Right cardiac atrium (tissue), 5 donors: ENCODE measurements at regions not wholly inside any gene's neighbourhood (a gene's known extent, or its start where the extent isn't known, plus 50 kb on each side); places are given as distances from the start of the nearest gene placed in this dataset.
"Not testable (repeated sequence)": the region's sequence is repeated elsewhere in the genome, so short reads cannot be mapped to it uniquely, and the experiment has no call there.

Experiments
- ATAC-seq, 2 donors: fragments of 200-7000 bp; cut with Tn5 transposase; one replicate each; pipeline versions ENCODE4 v1.8.0 to v1.9.1; 2020; ENCODE audit warnings: moderate library complexity in 2 of 2, mild to moderate bottlenecking in 1 of 2
- DNase-seq, 3 donors: peaks; one replicate each; pipeline ENCODE4 v3.0.0-alpha.2; 2020
- H3K27ac ChIP-seq: one replicate; pipeline ENCODE4 v1.5.1; 2013; ENCODE audit warnings: mild to moderate bottlenecking, low read length, control low read depth, moderate library complexity
- H3K27me3 ChIP-seq: one replicate; pipeline ENCODE4 v1.6.1; 2013; ENCODE audit not compliant: control insufficient read depth, insufficient read depth
- H3K4me1 ChIP-seq: one replicate; pipeline ENCODE4 v1.6.1; 2013; ENCODE audit warnings: low read length; ENCODE audit not compliant: control insufficient read depth, insufficient read depth
- H3K4me3 ChIP-seq: one replicate; pipeline ENCODE4 v1.5.1; 2013; ENCODE audit warnings: low read length, control low read depth
- H3K9me3 ChIP-seq: one replicate; pipeline ENCODE4 v1.6.1; 2013; ENCODE audit warnings: low read length; ENCODE audit not compliant: control insufficient read depth
- WGBS: extraction: QIAGEN DNeasy Blood & Tissue Kit; methylation state at CpG from one replicate; pipeline ENCODE4 v1.1.7; 2013; 5-methylcytosine and 5-hydroxymethylcytosine counted together
- intact Hi-C, 4 donors: fragments of 100-400 bp; cut with DNase I; formaldehyde crosslinking; loops; one replicate each; pipeline versions ENCODE4 v1.11.0 to v1.14.0; 2022 to 2023
- donor health status: healthy with polysubstance abuse.
- donor health status: DM: no; HTN: yes; CAD: no.
- donor health status: DM: no; HTN: no; CAD: no.
- donor health status: DM: no; HTN: yes; CAD: no; lungs with severe emphysema.
- donor health status: DM: yes; HTN: yes; CAD: no.

GRCh38 chr7:10501206-10501884, 472.3 kb upstream of the PHF14 start:
- H3K27ac ChIP-seq, ATAC-seq, DNase-seq, H3K4me1 ChIP-seq, H3K4me3 ChIP-seq, H3K9me3 ChIP-seq, intact Hi-C loops, H3K27me3 ChIP-seq: not testable (repeated sequence)
- 87% methylated on average over 18 of the region's 18 CpGs for WGBS

GRCh38 chr7:10507032-10507431, 466.6 kb upstream of the PHF14 start:
- Histone ChIP-seq H3K4me1 (no peaks in the 10 kb centered on the region), H3K4me3 (no peak overlapping the region), H3K9me3 (no peaks in the 10 kb centered on the region), H3K27me3 (no peaks in the 10 kb centered on the region), H3K27ac (no peak overlapping the region)
- 88% methylated on average over 2 of the region's 2 CpGs for WGBS
- intact Hi-C loops: no loop called here
- no peak for ATAC-seq
- DNase-seq: no peak

GRCh38 chr7:10521306-10521705, 452.4 kb upstream of the PHF14 start:
- WGBS: 46% methylated on average over 2 of the region's 2 CpGs
- H3K27ac ChIP-seq: no peak overlapping the region
- no peaks in the 10 kb centered on the region for H3K4me1 ChIP-seq
- H3K4me3 ChIP-seq: no peak overlapping the region
- intact Hi-C loops: no loop called here
- no peaks in the 10 kb centered on the region for H3K27me3 ChIP-seq
- ATAC-seq: no peak
- H3K9me3 ChIP-seq: no peaks in the 10 kb centered on the region
- DNase-seq: no peak

GRCh38 chr7:10533429-10533828, 440.2 kb upstream of the PHF14 start:
- H3K27ac ChIP-seq, ATAC-seq, H3K9me3 ChIP-seq, H3K27me3 ChIP-seq, intact Hi-C loops, H3K4me3 ChIP-seq, DNase-seq, H3K4me1 ChIP-seq: not testable (repeated sequence)
- 89% methylated on average over 13 of the region's 13 CpGs for WGBS

- intact Hi-C loops: no loop called here
- H3K27ac ChIP-seq: no peak overlapping the region
- no peak overlapping the region for H3K4me3 ChIP-seq
- H3K4me1 ChIP-seq: no peaks in the 10 kb centered on the region
- 33% methylated on average over 2 of the region's 2 CpGs for WGBS
- no peaks in the 10 kb centered on the region for H3K27me3 ChIP-seq
- no peak for DNase-seq
- no peak for ATAC-seq
- H3K9me3 ChIP-seq: no peaks in the 10 kb centered on the region
Observed at GRCh38 chr7:10536561-10536960, 437.1 kb upstream of the PHF14 start.

- Histone ChIP-seq H3K4me3 (no peak overlapping the region), H3K9me3 (no peaks in the 10 kb centered on the region), H3K27ac (no peak overlapping the region), H3K4me1 (no peaks in the 10 kb centered on the region), H3K27me3 (no peaks in the 10 kb centered on the region)
- 61% methylated on average over 3 of the region's 3 CpGs for WGBS
- DNase-seq (no peak), ATAC-seq (no peak)
- intact Hi-C loops: no loop called here
Observed at GRCh38 chr7:10537764-10538163, 435.9 kb upstream of the PHF14 start.

- H3K4me1 ChIP-seq: no peaks in the 10 kb centered on the region
- no peak overlapping the region for H3K27ac ChIP-seq
- no peaks in the 10 kb centered on the region for H3K27me3 ChIP-seq
- intact Hi-C loops: no loop called here
- H3K9me3 ChIP-seq: no peaks in the 10 kb centered on the region
- 93% methylated on average over 5 of the region's 5 CpGs for WGBS
- DNase-seq: no peak
- no peak overlapping the region for H3K4me3 ChIP-seq
- ATAC-seq: no peak
Observed at GRCh38 chr7:10557375-10557774, 416.3 kb upstream of the PHF14 start.

GRCh38 chr7:10560497-10560896, 413.2 kb upstream of the PHF14 start:
- DNase-seq (no peak), ATAC-seq (no peak)
- Histone ChIP-seq H3K9me3 (no peaks in the 10 kb centered on the region), H3K27ac (no peak overlapping the region), H3K27me3 (no peaks in the 10 kb centered on the region), H3K4me3 (no peak overlapping the region), H3K4me1 (no peaks in the 10 kb centered on the region)
- intact Hi-C loops: no loop called here

- Histone ChIP-seq H3K4me1 (no peaks in the 10 kb centered on the region), H3K9me3 (no peaks in the 10 kb centered on the region), H3K27ac (no peak overlapping the region), H3K27me3 (no peaks in the 10 kb centered on the region), H3K4me3 (no peak overlapping the region)
- no peak for ATAC-seq
- DNase-seq: no peak
- intact Hi-C loops: no loop called here
Observed at GRCh38 chr7:10568891-10569290, 404.8 kb upstream of the PHF14 start.

GRCh38 chr7:10571759-10572158, 401.9 kb upstream of the PHF14 start:
- ATAC-seq (no peak), DNase-seq (no peak)
- no peaks in the 10 kb centered on the region for H3K27me3 ChIP-seq
- intact Hi-C loops: no loop called here
- WGBS: 32% methylated on average over 1 of the region's 1 CpG
- H3K9me3 ChIP-seq: no peaks in the 10 kb centered on the region
- H3K4me3 ChIP-seq: no peak overlapping the region
- no peaks in the 10 kb centered on the region for H3K4me1 ChIP-seq
- H3K27ac ChIP-seq: no peak overlapping the region

GRCh38 chr7:10577866-10578374, 395.8 kb upstream of the PHF14 start:
- no peaks in the 10 kb centered on the region for H3K27me3 ChIP-seq
- no peaks in the 10 kb centered on the region for H3K9me3 ChIP-seq
- no peak overlapping the region for H3K27ac ChIP-seq
- intact Hi-C loops: no loop called here
- DNase-seq: no peak
- WGBS: 94% methylated on average over 3 of the region's 3 CpGs
- no peak for ATAC-seq
- H3K4me3 ChIP-seq: no peak overlapping the region
- no peaks in the 10 kb centered on the region for H3K4me1 ChIP-seq

GRCh38 chr7:10579561-10579960, 394.1 kb upstream of the PHF14 start:
- Histone ChIP-seq H3K27ac (no peak overlapping the region), H3K4me1 (no peaks in the 10 kb centered on the region), H3K9me3 (no peaks in the 10 kb centered on the region), H3K27me3 (no peaks in the 10 kb centered on the region), H3K4me3 (no peak overlapping the region)
- DNase-seq (no peak), ATAC-seq (no peak)
- WGBS: 71% methylated on average over 3 of the region's 3 CpGs
- intact Hi-C loops: no loop called here
